VCaP (cell line): ENCODE measurements at regions not wholly inside any gene's neighbourhood (a gene's known extent, or its start where the extent isn't known, plus 50 kb on each side); places are given as distances from the start of the nearest gene placed in this dataset.

Source experiments
- H3K27ac ChIP-seq: fragments of 450-650 bp; 2 replicates; pipeline ENCODE4 v1.5.1; 2017
- CTCF ChIP-seq: fragments of 450-650 bp; conservative IDR thresholded peaks from 2 replicates; pipeline ENCODE4 v1.5.1; 2017; ENCODE audit warnings: mild to moderate bottlenecking, moderate library complexity

DNA sequence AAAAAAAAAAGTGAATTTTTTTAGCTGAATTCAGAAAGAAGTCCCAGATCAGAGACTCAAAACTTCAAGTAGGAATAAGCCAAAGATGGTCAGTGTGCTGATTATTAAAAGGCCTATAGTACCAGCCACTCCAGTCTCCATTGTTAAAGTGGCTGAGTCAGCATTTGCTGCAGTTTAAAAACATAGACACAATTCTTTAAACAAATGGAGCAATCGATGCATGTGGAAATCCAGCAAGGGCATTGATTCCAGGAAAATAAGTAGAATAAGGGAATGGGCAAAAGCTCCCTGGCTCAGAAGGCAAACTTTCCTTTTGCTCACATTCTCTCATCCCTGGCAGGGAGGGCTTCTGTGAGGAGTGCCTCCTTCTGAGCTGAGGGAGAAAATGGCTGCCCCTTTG, 317.6 kb downstream of the LRIG3 start:
- TF ChIP-seq CTCF, result no peak
- no peak overlapping the region for H3K27ac ChIP-seq

DNA sequence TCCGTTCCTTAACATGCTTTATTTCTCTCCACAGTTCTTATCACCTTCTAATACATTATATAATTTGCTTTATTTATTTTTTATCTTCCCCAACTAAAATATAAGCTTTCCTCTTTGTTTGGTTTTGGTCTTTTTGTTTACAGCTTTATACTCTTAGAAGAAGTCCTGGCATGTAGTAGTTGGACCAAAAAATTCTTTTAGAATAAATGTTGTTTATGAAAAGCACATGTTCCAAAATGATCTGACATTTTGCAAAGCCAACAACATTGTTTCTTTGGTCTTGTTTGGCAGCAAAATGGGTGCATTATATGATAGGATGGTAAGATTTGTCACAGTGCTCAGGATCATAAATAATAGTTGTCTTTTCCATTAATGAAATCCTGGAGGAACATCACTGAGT, 312.5 kb downstream of the LRIG3 start:
- H3K27ac ChIP-seq, result peak overlapping the region; percentile 83; the same call in 1 of the 2 replicates
- TF ChIP-seq CTCF, result no peak

DNA sequence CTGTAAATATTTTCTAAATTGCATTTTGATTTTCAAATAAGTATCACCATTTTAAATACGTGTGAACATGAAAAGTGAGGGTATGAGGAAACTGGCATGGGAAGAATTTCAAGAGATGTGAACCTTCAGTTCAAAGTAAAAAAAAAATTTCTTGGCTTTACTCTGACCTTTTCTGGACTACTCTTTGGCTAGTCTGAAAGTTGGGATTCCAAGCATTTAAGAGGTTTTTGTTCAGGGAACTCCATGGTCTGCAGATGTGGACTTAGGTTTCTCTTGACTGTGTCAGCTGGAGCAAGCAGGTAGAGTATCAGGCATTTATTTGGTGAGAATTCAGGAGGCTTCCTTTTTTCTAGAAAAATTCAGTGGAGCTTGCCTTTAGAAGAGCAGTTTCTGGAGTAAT, 311.6 kb downstream of the LRIG3 start:
- H3K27ac ChIP-seq, result peak overlapping the region; percentile 83
- TF ChIP-seq CTCF, result no peak

DNA sequence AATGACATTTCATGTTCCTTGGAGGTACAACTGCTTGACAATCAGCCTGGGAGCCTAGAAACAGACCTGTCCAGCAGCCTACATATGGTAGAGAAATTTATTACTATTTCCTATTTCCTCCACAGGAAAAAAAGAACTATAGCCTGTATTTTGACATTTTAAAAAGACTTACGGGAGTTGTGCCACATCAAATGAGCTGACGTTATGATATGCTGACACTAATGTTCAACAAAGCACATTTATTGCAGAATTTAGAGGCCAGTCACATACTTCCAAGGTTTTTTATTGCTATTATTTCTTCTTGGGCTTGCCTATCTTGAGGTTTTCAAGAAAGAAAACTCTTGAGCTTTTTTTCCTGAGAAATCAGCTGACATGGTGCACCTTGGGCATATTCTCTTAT, 305.3 kb downstream of the LRIG3 start:
- no peak overlapping the region for H3K27ac ChIP-seq
- TF ChIP-seq CTCF, result no peak

GRCh38 chr12:58615576-58615975, 304.7 kb downstream of the LRIG3 start:
- no peak for TF ChIP-seq CTCF
- no peak overlapping the region for H3K27ac ChIP-seq

- H3K27ac ChIP-seq, result no peak overlapping the region
- TF ChIP-seq CTCF, result no peak
These were observed 303.7 kb downstream of the LRIG3 start for GRCh38 chr12:58616618-58617017.

- H3K27ac ChIP-seq, result no peak overlapping the region
- no peak for TF ChIP-seq CTCF
These were observed 299.2 kb downstream of the LRIG3 start for GRCh38 chr12:58621126-58621525.

DNA sequence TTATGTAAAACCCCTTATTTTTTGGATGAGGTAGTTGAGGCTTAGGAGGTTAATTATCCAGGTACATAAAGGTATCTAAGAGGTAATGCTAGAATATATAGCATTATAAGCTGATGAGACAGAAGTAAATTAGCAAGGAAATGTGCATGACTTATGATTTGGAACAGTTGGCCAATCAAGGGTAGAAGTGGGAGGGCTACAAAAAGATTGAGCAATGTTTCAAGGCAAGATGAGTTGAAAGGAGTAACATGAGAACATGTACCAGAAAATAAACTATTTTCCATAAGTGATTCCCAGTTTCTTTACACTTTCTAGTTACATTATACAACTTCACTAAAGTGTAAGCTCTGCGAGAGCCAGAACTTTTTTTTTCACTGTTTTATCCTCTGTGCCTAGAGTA, 290.9 kb downstream of the LRIG3 start:
- no peak for TF ChIP-seq CTCF
- no peak overlapping the region for H3K27ac ChIP-seq
